ENCODE measurements at regions not wholly inside any gene's neighbourhood (a gene's known extent, or its start where the extent isn't known, plus 50 kb on each side); places are given as distances from the start of the nearest gene placed in this dataset.

DNA sequence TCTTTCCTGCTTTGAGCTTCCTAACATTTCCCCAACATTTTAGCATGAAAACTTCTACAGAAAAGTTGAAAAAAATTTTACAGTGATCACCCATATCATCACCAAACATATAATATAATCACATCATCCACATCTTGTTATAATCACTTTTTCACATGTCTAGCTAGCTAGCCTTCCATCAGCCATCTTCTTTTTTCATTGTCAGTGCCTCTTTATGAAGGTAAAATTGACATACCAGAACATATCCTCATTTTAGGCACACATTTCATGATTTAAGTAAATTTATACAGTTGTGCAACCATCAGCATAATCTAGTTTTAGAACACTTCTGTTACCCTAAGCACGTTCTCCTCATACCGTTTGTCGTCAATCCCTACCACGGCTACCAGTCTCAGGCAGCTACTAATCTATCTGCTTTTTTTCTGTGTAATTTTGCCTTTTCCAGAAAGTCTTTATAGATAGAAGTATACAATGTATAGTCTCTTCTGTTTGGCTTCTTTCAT, 73.7 kb downstream of the VEGFA start:
- no peaks in the 10 kb centered on the region for H3K36me3 ChIP-seq (ENCODE audit: insufficient read depth, low read length)
- peaks cover 16% of the 10 kb centered on the region for H3K27me3 ChIP-seq (ENCODE audit: insufficient read depth, low read length, poor library complexity)
- TF ChIP-seq, protein P1, sequence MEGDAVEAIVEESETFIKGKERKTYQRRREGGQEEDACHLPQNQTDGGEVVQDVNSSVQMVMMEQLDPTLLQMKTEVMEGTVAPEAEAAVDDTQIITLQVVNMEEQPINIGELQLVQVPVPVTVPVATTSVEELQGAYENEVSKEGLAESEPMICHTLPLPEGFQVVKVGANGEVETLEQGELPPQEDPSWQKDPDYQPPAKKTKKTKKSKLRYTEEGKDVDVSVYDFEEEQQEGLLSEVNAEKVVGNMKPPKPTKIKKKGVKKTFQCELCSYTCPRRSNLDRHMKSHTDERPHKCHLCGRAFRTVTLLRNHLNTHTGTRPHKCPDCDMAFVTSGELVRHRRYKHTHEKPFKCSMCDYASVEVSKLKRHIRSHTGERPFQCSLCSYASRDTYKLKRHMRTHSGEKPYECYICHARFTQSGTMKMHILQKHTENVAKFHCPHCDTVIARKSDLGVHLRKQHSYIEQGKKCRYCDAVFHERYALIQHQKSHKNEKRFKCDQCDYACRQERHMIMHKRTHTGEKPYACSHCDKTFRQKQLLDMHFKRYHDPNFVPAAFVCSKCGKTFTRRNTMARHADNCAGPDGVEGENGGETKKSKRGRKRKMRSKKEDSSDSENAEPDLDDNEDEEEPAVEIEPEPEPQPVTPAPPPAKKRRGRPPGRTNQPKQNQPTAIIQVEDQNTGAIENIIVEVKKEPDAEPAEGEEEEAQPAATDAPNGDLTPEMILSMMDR (IDR thresholded peaks at IDR 0.05; ENCODE audit: borderline replicate concordance, extremely low read depth, low read length, poor library complexity, severe bottlenecking), result no peak
- TF ChIP-seq EZH2 (IDR thresholded peaks at IDR 0.05; ENCODE audit: borderline replicate concordance, low read depth, low read length, severe bottlenecking), result no peak
- no peaks in the 10 kb centered on the region; the same call in 1 of the 2 replicates for H4K20me1 ChIP-seq (ENCODE audit: insufficient read depth, low read length)
- H3K79me2 ChIP-seq (ENCODE audit: insufficient read depth, low read length), result no peaks in the 10 kb centered on the region
- DNase-seq (no peak), ATAC-seq (ENCODE audit: insufficient read depth, low read depth) (no peak)
- no peak overlapping the region for H3K27ac ChIP-seq (ENCODE audit: low read length)
- no peak overlapping the region for H2AFZ ChIP-seq (ENCODE audit: low read depth, low read length)
- H3K4me2 ChIP-seq (ENCODE audit: insufficient read depth, low read length), result no peak overlapping the region
- no peak overlapping the region for H3K9ac ChIP-seq (ENCODE audit: low read depth, low read length)
- H3K4me1 ChIP-seq (ENCODE audit: insufficient read depth, low read length), result no peaks in the 10 kb centered on the region
- no peak overlapping the region for H3K4me3 ChIP-seq (ENCODE audit: low read depth in 1 of 2, low read length in 2 of 2)
- no peaks in the 10 kb centered on the region for H3K9me3 ChIP-seq (ENCODE audit: insufficient read depth, low read length, severe bottlenecking)

DNA sequence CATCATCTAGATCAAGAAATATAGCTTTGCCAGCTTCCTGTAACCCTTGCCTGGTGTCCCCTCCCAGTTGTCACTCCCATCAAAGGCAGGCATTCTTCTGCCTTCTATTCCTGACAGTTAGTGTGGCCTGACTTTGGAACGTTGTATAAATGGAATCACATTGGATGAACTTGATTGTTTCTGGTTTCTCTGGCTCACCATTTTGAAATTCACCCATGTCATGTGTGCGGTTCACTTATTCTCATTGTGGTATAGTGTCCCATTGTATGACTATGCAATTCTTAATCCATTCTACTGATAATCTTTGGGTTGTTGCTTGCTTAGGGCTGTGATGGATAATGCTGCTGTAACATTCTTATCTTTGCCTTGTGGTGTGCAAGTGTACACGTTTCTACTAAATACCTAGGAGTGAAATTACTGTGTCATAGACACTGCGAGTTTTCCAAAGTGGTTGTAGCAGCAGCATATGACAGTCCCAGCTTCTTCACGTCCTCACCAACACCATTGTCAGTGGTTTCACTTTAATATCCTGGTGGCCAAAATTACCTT, 73.2 kb downstream of the VEGFA start:
- no peaks in the 10 kb centered on the region for H3K9me3 ChIP-seq (ENCODE audit: insufficient read depth, low read length, severe bottlenecking)
- no peak overlapping the region for H3K9ac ChIP-seq (ENCODE audit: low read depth, low read length)
- H2AFZ ChIP-seq (ENCODE audit: low read depth, low read length), result no peak overlapping the region
- H3K4me2 ChIP-seq (ENCODE audit: insufficient read depth, low read length), result no peak overlapping the region
- no peak overlapping the region for H3K27ac ChIP-seq (ENCODE audit: low read length)
- H3K36me3 ChIP-seq (ENCODE audit: insufficient read depth, low read length), result no peaks in the 10 kb centered on the region
- no peak for DNase-seq
- no peak; the same call in 2 of the 3 replicates for ATAC-seq (ENCODE audit: insufficient read depth, low read depth)
- no peaks in the 10 kb centered on the region for H3K4me1 ChIP-seq (ENCODE audit: insufficient read depth, low read length)
- peaks cover 16% of the 10 kb centered on the region for H3K27me3 ChIP-seq (ENCODE audit: insufficient read depth, low read length, poor library complexity)
- no peak for TF ChIP-seq EZH2 (IDR thresholded peaks at IDR 0.05; ENCODE audit: borderline replicate concordance, low read depth, low read length, severe bottlenecking)
- TF ChIP-seq, protein P1 (IDR thresholded peaks at IDR 0.05; ENCODE audit: borderline replicate concordance, extremely low read depth, low read length, poor library complexity, severe bottlenecking), result no peak
- no peaks in the 10 kb centered on the region; the same call in 1 of the 2 replicates for H4K20me1 ChIP-seq (ENCODE audit: insufficient read depth, low read length)
- no peaks in the 10 kb centered on the region for H3K79me2 ChIP-seq (ENCODE audit: insufficient read depth, low read length)
- H3K4me3 ChIP-seq (ENCODE audit: low read depth in 1 of 2, low read length in 2 of 2), result no peak overlapping the region

DNA sequence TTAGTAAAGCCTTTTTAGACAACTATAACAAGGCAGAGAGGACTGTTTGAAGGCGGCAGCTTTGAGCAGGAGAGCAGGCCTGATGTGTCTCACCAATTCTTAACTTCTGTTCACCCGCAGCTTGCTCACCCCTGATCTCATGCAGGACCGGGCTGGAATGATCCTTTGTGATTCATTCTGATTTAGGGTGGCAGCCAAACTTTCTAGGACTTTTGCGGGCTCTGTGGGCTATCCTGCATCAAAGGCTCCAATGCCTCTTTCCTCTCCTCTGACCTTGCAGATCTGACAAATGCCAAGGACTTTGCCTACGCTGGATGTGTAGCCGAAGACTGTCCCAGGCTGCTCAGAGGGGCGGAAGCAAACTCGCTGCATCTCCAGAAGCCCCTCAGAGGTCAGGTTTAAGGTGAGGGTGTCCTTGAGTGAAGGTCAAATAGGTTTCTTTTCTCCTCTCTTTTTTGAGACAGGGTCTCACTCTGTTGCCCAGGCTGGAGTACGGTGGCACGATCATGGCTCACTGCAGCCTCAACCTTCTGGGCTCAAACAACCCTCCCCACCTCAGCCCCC, 72.3 kb downstream of the VEGFA start:
- H3K9me3 ChIP-seq (ENCODE audit: insufficient read depth, low read length, severe bottlenecking), result no peaks in the 10 kb centered on the region
- H3K79me2 ChIP-seq (ENCODE audit: insufficient read depth, low read length), result no peaks in the 10 kb centered on the region
- H3K4me1 ChIP-seq (ENCODE audit: insufficient read depth, low read length), result no peaks in the 10 kb centered on the region
- DNase-seq, result no peak
- H3K27me3 ChIP-seq (ENCODE audit: insufficient read depth, low read length, poor library complexity), result peaks cover 16% of the 10 kb centered on the region
- H4K20me1 ChIP-seq (ENCODE audit: insufficient read depth, low read length), result no peaks in the 10 kb centered on the region; the same call in 1 of the 2 replicates
- no peak overlapping the region for H3K4me2 ChIP-seq (ENCODE audit: insufficient read depth, low read length)
- no peak overlapping the region for H2AFZ ChIP-seq (ENCODE audit: low read depth, low read length)
- no peak overlapping the region for H3K4me3 ChIP-seq (ENCODE audit: low read depth in 1 of 2, low read length in 2 of 2)
- TF ChIP-seq, protein P1 (IDR thresholded peaks at IDR 0.05; ENCODE audit: borderline replicate concordance, extremely low read depth, low read length, poor library complexity, severe bottlenecking), result no peak
- no peak for TF ChIP-seq EZH2 (IDR thresholded peaks at IDR 0.05; ENCODE audit: borderline replicate concordance, low read depth, low read length, severe bottlenecking)
- H3K9ac ChIP-seq (ENCODE audit: low read depth, low read length), result no peak overlapping the region
- no peak for ATAC-seq (ENCODE audit: insufficient read depth, low read depth)
- no peaks in the 10 kb centered on the region for H3K36me3 ChIP-seq (ENCODE audit: insufficient read depth, low read length)
- H3K27ac ChIP-seq (ENCODE audit: low read length), result no peak overlapping the region

Measured in DND-41 (cell line).